ENCODE measurements at regions not wholly inside any gene's neighbourhood (a gene's known extent, or its start where the extent isn't known, plus 50 kb on each side); places are given as distances from the start of the nearest gene placed in this dataset.

DNA sequence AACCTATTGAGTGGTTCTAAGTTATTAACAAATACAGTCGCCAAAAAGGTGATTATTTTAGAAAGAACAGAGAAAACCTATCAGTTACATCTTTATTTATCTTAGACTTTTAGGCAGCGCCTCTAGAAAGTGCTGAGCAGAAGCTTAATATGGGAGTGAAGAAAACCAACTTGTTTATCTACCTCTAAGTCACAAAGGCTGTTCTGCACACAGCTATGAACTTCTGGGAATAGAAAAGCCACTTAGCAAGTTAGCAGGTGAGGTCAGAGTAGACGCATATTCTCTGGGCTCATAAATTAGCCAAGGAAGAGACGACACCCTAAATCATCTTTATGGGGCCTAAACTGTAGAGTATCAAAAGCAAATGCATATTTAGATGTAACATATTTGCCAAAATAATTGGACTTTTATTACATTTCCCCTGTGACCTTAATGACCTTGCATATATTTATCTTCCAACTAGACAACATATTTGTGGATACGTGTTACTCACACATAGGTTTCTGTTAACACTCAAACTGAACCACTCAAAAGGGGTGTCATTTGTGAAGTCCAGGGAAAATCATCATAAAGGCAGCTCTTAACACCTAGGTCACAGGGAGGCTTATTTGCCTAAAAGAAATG, 267.1 kb downstream of the ADGB start:
- DNase-seq = no peak

DNA sequence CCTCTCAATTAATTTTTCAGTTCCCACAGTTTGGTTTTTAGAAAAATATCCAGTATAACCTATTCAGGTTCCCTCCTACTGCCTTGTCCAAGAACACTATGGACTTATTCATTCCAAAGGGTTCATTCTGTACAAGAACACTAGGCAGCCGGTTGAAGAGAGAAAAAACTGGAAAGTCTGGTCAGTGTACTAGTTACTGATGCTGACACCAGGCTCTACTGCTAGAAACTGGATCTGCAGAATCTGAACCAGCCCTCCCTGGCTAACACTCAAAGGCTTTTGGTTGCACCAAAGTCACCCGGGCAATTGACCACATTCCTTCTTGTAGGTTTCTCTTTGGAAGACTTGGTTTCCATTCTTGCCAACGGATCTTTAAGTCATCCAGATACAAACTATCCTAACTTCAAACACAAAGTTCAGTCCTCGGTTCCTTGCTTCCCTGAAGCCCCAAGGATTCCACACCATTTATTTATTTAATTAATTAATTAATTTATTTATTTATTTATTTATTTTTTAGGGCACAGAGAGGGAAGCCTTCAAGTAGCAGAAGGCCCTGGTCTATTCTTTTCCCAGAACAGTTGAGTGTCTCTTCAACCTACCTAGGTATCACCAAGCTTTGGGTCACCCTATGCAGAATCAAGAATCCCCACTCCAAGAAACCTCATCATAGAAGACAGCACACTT, 268.1 kb downstream of the ADGB start:
- no peak for DNase-seq

DNA sequence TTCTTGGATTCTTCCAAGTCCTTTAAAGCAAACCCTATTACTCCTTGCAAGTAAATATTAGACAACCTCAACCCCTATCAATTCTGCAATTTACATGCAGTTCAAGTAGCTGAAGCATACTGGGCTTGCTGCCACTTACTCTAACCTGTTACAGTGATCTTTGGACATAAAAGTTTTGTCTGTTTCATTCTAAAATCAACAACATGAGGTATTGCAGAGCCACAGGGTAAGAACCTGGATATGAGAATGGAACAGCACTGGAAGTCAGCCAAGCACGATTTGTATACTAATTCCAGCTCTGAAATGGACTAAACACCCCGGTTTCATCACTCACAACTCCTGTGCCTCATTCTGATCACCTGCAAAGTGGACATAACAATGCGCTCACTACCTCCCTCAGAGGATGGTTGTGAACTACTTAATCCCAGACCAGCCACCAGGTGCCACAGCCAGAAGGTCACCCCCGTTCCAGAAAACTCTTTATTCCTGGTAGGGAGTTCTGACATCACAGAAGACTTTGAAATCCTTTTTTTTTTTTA, 270.0 kb downstream of the ADGB start:
- no peak for DNase-seq

DNA sequence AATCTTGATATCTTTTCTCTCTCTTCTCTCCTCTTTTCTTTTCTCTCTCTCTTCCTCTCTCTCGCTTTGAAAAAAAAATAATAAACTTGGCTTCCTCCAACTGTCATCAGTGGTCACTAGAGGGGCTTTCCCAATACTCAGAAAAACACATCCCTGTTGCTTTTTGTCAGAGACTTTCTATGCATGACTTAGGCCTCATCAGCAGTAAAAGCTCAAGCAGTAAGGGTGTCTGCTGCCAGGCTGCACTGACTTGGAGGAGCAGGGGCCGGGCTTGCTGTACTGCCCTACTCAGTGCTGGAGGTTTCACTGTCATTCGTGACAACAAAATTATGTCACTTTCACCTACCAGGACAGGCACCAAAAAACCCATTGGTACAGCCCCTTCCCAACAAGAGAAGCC, 272.0 kb downstream of the ADGB start:
- no peak for DNase-seq

DNA sequence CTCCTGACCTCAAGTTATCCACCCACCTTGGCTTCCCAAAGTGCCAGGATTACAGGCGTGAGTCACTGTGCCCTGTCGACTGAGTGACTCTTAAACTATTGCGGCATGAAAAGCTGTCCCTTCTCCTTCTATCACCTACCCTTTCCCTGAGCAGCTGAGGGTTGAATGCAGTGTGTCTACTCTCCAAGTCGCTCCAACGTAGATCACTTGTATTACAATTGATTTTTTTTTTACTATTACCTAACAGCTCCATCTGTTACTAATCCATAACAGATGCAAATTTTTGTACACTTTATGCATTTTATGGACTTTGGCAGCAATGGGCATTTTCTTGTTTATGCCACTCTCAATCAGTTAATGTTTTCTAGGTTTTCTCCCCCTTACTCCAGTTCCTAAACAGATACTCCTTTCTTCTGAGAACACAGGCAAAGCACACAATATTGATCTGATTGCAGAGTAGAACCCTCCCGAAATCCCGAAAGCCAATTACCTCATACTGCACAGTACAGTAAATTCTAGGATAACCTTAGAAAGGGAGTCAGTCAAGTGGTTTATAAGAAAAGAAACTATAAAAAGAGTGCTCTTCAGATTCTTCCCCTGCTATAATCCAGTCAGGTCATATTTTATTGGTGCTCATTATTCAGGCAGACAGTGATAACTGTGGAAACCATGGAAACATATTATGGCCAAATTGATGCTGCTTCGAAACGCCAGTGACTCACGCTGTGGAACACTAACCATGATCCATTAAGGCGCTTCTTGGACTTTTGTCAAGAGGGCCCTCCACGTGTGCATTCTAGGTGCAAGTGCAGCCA, 273.0 kb downstream of the ADGB start:
- no peak for DNase-seq

DNA sequence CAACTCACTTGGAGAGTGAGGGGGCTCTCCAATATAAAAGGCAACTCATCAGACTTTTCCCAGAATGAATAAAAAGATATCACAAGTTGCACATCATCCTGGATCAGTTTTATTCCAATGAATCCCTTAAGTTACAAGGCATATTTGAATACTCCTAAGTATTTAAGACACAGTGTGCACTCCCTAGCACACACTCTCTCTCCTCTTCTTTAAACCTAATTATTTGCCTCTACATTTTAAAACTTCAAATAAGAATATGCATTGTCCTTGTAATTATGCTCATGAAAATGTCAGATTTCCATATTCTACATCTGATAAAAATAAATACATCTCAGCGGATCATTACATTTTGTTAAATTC, 273.6 kb downstream of the ADGB start:
- no peak for DNase-seq

DNA sequence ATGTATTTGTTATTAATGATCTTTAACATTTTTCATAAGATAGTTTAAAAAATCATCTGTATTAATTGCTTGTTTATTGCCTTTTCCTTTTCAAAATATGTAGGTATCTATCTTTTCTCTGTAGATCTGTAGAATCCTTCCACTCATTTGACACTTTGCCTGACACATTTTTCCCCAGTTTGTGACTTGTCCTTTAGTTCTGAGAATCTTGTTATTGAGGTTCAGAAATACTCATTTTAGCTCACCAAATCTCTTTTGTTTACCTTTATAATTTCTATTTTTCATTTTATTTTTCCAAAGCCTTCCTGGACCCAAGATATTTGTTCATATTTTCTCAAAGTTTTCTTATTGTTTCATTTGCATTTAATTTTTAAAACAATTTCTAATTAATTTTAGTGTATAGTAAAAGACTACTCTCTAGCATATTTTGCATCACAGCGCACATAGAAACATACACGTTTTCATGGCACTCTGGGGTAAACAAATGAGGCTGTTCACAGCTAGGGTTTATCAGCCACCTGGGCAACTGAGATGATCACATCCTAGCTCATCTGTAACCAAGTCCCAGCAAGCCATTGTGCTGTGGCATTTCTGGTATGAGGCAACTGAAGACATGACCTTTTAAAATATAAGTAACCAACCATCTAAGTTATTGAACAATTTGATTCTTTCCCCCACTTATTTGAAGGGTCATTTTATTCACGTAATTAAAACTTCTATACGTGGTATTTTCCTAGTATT, 275.7 kb downstream of the ADGB start:
- no peak for DNase-seq

DNA sequence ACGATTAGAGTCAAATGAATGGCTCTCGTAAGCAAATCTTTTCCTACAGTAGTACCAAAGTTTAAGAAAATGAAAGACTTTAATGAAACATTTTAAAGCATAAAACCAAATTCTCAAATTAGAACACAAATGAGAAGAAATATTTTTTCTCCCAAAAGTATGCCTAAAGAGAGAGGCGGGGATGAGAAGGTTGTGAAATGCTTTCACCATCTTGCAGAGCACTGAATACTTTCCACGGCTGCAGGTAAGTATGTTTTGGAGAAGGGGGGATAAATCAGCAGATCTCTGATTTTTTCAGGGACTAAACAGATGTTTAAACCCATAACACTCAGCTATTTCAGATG, 277.1 kb downstream of the ADGB start:
- no peak for DNase-seq

DNA sequence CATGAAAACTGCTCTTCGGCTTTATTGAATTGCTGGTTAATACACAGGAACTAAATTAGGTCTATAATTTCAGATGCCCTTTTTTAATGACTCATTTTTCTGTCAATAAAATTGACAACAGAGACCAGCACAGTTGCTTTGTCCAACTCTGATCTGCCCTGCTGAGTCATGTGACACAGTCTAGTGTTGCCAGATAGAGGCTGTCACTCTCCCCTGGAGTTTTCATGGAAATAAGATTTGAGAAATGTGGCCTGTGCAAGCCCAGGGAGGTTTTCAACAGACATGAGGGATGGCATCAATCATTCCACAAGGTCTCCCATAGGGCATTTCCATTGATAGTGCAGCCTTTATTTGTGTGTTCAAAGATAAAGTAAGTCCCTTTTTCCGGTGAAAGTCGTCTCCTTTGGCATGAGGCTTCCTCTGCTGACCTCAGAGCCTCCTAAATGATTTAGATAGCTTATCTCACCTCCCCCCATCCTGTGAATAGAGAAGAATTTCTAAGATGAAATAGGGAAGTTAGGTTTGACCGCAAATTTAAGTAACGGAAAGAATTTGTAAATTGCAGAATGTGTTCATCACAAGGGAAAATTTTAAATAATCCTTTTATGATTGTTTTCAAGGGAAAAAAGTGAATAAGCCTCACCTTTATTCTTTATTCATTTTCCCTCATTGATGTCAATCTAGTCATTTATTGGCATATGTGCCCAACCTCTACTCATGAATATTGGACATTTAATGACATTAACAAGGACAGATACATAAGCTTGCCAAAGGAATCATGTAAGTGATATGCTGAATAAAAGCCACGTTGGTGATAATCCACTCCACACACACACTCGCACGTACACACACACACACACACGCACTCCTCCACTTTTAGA, 277.7 kb downstream of the ADGB start:
- no peak for DNase-seq

DNA sequence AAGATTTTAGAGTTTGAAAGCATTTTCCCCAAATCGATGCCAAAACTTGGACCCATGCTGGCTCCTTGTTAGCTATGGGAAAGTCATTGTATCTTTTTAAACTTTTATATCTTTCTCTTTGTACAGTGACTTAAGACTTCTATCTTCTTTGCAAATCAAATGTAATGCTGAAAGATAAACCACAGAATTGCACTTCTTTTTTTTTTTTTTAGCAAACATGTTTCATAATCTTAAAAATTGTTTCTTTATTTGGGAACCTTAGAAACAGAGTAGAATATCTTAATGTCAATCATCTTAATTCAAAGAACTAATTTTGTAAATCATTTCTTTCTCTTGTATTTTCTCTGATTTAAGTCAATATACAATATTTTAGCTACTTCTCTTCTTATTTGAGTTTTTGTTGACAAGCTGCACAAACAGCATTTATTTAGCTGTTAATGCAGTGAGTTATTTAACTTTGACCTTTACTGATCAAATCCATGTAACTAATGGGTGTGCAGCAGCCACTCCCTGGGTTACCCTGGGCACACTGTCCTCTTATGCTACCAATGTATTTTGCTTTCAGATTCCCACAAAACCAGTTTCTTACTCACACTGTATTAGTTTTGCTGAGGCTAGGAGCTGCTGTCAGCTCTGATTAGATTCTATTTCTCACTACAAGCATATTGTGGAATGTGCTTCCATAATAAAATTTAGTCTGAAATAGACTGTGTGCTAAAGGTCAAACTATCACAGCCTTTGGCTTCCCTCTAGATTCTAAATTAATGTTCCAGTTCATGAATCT, 279.6 kb downstream of the ADGB start:
- DNase-seq = no peak

DNA sequence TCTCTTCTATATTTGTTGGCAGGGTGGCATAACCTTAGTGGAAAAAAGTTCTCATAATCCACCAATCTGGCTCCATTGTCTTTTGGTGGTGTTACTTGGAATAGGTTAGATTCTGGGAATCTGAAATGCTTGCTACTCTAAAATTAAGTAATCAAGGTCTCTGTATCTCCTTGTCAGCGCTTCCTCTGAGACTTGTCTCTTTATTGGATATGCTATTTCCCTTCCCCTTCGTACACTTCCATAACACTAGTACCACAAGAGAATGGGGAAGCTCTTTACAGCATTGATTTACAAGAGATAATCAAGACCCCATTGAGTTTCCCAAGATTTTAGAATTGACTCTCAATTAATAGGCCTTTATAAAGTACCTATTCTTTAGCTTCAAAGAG, 280.2 kb downstream of the ADGB start:
- no peak for DNase-seq

DNA sequence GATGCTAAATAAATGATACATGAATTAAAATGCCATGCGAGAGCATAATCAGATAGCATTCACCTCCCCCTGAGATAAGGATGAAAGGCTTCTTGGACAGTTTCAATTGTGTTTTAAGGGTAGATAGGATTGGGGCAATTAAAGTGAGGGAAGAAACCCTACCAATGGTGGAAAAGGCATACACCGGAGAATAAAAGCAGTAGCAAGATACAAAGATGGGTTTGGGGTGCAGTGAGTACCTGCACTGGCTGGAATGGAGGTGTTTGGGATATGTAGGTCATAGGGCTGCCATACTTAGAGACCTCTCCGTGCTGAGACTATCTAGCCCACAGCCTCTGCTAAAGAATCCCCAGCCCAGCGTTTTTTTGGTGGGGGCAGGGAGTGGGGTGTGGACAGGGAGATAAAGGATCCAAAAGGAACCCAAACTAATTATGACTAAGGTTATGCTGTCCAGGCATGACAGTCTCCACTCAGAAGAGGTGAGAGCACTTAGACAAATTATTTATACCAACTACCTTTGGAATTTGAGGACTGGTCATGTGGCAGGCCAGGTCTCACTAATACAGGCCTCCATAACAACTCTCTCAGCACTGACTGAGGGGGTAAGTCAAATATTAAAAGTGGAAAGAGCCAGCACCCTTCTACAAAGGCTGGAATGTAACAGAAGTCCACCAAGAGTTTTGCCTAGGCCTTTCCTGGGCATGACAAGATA, 280.8 kb downstream of the ADGB start:
- DNase-seq = no peak

DNA sequence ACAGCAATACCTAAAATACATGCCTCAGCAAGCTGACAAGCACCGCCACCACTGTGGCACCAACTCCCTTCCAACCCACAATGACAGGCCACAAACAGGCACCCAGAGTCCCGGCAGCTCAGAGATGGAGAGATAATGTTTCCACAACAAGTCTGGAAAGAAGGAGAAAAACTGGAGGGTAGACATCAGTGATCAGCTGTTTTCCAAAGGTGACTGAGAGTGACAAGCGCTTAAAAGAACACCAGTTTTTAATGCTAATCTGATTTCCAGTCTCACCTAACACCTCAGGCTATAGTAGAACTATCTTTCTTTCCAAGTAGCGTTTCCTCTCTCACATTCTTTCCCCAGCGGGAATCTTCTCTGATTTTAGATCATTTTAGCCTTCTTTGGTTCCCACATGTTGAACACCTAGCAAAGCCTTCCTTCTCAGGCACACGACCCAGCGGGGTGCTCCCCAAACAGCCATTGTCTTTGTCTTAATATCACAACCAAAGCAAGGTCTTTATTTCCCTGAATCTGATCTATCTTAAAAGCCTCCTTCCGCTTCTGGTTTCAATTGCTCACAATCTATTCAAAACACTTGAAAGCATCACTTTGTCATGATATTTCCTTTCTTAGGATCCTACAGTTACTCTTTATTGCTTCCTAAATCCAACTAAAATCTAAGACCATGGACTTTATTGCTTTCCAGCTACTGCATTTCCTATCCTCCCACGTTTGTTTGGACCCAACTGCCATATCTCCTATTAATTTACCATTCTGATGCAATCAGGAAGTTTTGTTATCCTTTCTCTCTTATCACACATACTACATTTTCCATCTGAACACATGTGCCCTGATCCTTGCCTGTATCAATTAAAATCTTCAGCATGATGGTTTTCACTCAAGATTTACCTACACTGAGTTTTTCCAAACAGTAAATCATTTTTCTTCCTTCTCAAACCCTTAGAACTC, 282.7 kb downstream of the ADGB start:
- no peak for DNase-seq

DNA sequence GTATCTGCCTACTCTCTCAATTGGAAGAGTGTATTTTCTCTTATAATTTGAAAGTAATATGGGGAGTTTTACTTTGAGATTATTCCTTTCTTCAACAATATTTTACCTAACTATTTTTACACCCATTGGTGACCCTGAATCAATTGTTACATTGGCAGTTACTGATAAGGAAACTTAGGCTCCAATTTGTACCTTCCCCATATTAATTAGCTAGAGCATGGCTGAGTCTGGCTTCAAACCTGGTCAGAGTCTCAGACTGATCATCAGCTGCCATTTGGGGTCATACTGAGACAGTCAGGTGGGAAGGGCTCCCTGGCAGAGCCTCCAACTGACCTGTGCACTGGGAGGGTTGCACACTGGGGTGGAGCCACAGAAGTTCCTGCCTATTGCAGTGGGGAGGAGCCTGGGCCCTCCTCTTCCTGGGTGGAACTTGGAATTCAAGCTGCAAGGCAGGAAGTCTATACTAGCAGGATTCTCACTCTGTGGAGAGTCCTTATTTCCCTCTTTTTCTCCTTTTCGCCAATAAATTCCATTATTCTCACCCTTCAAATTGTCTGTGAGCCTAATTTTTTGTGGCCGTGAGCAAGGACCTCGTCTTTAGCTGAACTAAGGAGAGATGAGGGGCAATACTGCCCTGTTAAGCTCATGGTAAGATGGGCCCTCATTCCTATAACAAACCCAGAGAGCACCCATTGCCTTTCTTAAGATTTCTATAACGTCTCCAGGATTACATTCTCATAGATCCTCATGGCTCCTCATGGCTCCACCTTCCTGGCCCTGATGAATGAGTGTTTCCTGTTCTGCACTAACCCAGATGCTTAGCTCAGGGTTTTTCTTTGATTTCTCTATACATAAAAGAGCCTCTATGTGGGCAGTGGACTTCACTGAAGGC, 285.1 kb downstream of the ADGB start:
- DNase-seq = no peak

DNA sequence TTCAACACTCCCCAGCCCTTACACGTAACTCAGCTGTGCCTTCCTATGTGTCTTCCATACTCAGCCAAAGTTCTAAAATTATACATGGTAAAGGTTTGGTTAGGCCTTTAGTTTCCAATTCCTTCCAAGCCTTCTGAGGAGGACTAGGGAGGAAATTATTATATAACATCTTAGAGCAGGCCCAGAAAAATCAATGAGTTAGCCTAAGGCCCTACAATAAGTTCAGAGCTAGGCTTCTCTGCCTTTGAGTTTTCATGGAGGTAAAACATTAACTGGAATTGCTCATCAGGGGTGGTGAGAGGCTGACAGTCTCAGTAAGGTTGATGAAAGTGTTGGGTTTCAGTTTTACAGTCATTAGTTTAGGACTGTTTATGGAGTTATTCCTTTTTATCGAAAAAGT, 286.0 kb downstream of the ADGB start:
- DNase-seq = no peak

DNA sequence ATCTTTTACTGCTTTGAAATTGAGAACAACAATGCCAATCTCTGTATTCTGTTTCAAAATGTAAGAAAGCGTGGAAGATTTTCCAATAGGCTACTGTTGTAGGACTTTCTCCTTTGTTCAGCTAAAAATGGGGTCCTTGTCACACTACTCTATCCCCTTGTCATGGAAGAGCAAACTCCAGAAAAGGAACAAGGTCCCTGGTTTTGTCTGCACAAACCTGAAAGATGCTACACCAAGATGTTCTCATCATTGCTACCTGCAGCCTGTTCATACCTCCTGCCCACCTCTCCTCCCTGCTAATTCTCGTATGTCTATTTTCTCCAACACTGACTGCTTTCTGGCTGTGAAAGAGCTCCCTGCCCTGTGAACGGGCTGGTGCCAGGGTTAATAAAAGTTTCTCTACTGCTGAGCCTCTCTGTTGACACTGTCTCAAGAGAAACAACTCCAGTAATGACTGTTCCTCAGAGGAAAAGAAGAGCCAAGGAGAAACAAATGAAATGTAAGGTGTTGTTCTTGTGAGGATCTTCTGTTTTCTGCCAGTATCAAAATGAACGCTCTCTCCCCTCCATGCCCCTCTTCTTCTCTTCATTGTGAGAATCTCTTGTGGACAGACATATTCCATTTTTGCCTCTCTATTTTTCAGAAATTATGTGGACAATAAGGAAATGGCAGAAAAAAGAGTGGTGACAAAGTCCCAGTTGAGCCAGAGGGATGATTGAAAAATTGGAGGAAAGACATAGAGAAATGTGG, 287.1 kb downstream of the ADGB start:
- no peak for DNase-seq

DNA sequence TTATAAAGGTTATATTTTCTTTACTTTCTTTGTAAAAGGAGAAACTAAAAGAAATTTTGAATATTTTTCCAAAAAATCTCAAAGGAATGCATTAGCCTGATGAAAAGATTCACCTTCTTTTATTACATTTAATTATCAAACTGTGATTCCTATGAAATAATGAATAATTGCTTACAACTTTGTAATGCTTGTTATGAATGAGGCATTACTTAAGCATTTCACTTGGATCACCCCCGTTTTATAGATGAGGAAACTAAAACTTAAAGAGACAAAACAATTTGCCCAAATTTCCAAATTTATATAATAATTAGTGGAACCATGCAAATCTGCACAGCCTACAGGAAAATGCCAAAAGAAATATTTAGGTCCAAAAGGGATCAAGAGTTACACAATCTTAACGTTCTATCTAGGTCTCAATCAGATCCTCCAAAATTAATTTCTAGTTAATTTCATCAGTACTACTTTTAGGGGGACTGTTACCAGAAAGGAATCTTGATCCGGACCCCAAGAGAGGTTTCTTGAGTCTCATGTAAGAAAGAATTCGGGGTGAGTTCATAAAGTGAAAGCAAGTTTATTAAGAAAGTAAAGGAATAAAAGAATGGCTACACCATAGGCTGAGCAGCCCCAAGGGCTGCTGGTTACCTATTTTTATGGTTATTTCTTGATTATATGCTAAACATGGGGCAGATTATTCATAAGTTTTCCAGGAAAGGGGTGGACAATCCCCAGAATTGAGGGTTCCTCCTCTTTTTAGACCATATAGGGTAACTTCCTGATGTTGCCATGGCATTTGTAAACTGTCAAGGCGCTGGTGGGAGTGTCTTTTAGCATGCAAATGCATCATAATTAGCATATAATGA, 288.0 kb downstream of the ADGB start:
- no peak for DNase-seq

Measured in dermis blood vessel endothelial cell (primary cell).